DMS114 treated with DMSO at 0.1 percent for 48 hours (cell line): ENCODE measurements at regions not wholly inside any gene's neighbourhood (a gene's known extent, or its start where the extent isn't known, plus 50 kb on each side); places are given as distances from the start of the nearest gene placed in this dataset.

Experiments used
- DNase-seq: peaks from one replicate; lab custom pipeline; 2025; ENCODE audit not compliant: unreplicated experiment; lab: John Stamatoyannopoulos, UW

DNA sequence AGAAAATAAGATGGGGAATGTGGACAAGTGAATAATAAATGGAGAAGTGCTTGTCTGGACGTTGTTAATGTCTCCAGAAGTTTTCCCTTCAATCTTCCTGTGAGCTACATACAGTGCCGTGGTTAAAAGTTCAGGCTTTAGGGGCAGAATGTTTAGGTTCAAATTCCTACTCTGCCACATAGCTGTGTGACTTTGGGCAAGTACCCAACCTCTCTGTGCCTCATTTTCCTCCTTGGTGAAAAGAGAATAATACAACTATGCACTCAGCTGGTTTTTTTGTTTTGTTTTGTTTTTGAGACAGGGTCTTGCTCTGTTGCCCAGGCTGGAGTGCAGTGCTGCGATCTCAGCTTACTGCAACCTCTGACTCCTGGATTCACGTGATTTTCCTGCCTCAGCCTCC is 143.5 kb downstream of the CHIC2 start:
- no peak for DNase-seq

DNA sequence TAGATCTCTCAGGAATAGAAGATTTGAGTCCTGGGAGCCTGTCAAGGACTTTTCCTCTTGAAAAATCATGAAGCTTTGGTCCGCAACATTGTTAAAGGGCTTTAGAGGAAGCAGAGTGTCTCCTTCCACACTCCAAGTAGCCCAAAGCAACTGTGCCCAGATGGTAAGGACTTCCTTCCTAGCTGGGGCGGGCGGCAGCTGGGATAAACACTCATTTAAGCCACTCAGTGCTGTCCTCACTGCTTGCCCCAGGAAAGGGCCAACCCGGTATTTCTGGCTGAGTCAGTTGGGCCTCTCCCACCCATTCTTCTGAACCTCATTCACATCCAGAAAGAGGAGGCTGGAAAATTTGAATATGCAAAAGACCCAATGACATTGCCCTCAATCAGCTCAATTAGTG is 144.3 kb downstream of the CHIC2 start:
- no peak for DNase-seq

DNA sequence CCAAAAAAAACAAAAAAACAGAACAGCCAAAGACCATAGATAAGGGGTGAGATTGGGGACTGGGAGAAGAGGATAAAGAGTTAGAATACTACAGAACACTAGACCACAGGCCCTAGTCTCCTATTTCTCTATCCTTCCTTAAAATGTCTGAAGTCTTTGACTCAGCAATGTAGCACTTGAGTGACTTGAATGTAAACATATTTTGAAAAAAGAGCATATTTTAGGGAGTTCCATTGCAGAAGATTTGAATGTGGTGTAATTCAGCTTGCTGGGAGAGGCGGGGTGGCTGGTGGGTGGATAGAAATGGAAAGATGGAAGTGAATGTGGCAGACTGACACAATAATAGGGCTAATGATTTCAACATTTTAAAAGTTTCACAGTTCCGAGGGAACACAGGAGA is 144.9 kb downstream of the CHIC2 start:
- DNase-seq: no peak

DNA sequence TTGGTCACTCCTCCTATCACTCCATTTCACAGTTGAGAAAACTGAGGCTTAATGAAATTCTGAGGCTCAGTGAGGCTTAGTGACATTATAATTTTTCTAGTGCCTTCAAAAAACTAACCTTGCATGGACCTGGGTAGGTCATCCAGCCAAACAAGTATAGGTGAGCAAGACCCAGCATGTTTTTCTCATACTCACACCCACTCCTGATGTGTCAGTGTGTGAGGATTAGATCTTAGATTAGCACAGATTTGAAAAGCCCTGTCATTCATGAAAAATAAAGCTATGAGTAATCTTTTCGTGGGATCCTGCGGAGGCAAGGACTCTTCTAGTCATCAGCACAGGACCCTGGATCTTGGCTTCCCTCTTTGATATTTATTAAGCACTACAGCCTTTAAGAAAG is 146.7 kb downstream of the CHIC2 start:
- DNase-seq: no peak

DNA sequence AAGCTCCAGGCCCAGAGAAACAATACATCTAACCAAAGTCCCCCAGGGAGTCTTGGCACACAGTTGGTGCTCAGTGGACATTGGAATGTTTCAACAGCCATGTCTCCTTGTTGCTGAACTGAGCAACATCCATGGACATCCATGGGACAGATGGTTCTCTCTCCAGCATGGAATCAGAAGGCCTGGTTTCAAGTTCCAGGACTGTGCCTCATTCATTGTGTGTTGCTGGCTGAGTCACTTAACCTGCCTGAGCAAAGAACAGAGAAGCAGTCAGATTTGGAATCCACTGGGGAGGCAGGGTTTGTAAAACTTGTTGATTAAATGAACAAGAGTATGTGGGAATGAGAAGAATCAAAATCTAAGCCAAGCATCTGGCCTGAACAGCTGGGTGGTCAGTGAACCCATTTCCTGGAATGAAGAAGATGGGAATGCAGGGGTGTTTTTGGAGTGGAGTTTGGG is 147.9 kb downstream of the CHIC2 start:
- no peak for DNase-seq

DNA sequence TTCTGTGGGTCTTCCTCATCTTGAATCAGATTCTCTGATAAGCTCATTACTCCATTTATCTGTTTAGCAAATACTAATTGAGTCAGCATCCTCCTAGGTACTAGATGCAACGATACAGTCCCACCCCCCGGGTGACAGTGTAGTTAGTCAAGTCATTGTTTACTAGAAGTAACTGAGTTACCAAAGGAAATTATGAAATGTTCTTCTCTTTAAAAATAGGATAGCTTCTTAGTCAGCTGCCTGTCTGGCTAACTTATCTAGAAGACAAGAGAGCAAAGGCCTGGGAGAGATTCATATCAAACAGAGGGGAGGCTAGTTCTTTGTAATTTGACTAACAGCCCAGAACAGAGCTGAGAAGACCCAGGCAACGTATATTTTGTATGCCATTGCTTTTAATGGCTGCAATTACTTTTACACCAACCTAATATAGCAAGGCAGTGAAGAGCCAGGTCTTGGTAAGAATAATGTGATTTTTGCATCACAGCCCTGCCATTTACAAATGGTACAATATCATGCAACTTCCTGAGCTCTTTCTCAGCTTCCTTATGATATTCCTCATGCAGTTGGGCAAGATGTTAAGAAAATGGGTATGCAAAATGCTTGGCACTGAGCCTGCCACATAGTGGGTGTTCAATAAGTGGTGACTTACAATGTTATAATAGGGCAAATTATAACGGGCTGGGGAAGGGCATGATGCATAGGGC is 149.9 kb downstream of the CHIC2 start:
- DNase-seq: no peak

DNA sequence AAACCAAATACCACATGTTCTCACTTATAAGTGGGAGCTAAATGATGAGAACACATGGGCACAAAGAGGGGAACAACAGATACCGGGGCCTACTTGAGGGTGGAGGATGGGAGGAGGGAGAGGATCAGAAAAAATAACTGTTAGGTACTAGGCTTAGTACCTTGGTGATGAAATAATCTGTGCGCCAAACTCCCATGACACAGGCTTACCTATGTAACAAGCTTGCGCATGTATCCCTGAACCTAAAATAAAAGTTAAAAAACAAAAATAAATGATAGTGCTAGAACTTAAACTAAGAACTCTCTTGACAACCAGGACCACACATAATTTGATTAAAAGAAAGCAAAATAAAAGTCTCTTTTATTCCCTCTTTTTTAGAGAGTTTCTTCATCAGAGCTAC is 150.6 kb downstream of the CHIC2 start:
- DNase-seq: no peak

DNA sequence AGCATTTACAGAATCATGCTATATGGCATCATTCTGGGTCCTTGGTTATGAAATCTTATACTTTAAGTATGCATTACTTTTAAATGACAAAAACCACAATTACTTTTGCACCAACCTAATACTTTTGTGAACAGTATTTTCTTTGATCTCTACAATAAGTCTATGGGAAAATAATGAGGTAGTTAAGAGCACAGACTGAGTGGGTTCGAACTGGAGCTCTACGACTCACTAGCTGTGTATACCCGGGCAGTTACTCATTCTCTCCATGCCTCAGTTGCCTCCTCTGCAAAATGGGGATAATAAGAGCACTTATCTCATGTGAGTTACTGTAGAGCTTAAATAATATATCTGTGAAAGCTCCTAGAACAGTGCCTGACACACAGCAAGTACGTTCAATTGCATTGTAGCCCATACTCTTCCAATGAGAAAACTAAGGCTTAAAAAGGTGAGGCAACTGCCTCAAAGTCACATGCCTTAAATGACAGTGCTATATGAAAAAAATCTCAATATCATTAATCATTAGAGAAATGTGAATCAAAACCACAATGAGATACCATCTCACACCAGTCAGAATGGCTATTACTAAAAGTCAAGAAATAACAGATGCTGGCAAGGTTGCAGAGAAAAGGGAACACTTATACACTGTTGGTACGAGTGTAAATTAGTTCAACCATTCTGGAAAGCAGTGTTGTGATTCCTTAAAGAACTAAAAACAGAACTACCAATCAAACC is 151.5 kb downstream of the CHIC2 start:
- DNase-seq: no peak

DNA sequence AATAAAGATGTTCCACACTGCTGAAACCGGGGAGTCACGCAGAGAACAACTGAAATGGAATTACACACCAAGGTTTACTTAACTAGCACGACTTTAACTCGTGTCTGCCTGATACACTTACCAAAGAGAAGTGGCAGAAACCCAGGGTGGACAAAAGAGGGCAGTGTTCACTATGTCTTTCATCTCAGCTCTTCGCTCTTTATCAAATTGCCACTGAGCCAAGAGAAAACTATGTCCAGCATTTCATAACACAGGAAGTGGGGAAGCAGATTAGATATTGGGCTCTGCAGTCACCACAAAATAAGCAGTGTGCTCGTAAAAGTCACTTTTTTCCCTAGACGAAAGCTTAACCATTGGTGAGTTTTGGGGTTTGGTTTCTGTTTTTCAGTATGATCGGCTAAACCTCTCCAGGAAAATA is 155.7 kb downstream of the CHIC2 start:
- peak; percentile 23 for DNase-seq

DNA sequence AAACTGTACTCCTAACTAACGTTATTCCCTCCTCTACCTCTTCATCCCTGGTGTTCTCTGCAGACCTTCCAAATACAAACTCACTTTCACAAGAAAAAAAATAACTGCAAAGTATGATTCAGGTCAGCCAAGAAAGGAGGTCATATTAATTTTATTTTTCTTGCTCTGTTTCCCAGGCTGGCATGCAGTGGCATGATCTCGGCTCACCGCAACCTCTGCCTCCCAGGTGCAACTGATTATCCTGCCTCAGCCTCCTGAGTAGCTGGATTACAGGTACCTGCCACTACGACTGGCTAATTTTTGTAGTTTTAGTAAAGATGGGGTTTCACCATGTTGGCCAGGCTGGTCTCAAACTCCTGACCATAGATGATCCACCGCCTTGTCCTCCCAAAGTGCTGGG is 156.6 kb downstream of the CHIC2 start:
- no peak for DNase-seq

DNA sequence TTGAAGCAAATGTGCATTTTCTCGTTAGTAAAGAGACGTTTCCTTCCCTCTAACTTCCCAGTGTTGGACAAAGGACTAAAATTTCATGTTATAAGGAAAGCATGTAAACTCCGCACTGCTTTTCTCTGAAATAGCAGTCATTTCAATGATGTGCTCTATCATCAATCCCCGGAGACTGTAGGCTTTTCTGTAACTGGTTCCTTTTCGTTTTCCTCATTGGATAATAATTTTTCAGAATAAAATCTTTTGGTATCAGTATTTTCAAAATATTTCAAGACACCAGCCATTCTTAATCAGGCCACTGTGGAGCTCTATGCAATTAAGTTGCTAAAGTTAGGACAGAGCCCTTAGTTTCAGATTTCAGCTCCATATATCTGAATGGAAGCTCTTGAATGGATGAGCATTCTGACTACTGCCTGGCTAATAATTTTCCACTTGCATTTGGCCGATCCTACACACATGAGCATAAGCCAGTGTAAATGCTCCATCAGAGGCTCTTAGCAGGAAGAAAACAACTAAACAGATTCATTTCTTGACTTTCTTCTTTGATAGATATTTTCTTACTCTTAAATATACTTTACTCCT is 157.7 kb downstream of the CHIC2 start:
- DNase-seq: no peak

DNA sequence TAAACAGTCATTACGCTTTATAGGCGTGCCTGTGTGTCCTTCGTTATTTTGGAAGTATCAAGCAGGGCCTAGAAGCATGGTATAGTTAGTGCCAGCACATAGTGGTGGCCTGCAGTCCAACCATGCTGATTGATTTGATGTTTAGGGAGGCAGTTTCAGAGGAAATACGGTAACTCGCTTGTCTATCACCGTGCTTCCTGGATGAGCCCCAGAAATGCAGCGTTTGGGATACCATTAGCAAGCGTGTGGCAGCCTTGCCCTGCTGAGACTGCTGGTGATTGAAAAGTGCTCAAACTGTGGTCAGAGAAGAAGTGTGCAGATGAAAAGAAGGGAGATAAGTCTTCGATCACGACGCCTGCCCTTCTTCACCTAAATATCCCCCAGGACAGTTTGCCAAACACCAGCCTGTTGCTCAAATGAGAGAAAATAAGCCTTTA is 158.4 kb downstream of the CHIC2 start:
- no peak for DNase-seq

DNA sequence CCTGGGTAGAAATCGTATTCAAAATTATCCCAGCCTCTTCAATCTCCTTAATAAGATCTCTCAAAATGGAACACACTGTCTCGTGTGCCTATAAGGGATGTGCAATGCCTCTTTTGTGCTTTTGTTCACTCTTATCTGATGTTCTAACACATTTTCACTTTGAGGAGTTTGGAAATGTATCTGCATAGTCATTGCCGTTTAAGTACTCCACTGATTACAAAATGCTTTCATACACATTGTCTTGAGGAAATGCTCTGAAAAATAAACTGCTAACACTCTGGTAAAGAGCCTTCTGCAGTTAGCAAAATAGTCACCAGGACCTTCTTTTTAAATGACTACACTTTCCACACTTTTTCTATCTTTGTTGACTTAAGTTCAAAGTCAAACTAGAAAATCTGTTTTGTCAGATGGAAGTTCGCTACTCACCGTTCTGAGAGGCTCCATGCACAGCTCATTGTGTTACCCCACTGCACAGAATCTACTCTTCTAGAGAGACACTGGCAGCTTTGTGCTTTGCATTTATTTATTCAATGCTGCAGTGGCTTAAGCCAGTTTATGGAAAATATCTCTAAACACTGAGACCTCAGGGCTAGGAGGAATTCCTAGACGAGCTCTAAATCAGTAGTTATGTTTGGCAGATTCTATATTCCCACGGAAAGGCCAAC is 159.0 kb downstream of the CHIC2 start:
- DNase-seq: no peak

DNA sequence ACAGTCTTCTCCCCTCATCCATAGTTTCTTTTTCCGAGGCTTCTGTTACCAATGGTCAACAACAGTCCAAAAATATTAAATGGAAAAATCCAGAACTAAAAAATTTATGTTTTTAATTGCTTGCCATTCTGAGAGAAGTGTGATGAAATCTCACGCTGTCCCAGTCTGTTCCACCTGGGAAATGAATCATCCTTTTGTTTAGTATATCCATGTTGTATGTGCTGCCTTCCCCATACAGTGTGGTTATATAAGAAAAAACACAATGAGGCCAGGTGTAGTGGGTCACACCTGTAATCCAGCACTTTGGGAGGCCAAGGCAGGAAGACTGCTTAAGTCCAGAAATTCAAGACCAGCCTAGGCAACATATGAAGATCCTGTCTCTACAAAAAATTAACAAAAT is 161.6 kb downstream of the CHIC2 start:
- DNase-seq: no peak

DNA sequence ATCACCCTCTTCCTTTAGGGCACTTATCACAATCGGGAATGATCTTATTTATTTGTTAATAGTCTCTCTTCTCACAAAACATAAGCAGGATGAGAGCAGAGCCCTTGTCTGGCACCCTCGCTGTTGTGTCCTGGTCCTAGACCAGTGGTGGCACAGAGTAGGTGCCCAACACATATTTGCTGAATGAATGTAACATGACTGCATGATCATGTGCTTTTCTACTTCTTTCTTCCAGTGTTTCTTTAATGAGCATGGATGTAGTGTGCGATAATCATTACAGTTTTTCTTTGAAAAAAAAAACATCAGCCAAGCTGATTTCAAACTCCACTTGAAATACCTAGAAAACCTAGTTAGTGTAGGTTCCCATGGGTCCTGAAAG is 164.1 kb downstream of the CHIC2 start:
- DNase-seq: no peak

DNA sequence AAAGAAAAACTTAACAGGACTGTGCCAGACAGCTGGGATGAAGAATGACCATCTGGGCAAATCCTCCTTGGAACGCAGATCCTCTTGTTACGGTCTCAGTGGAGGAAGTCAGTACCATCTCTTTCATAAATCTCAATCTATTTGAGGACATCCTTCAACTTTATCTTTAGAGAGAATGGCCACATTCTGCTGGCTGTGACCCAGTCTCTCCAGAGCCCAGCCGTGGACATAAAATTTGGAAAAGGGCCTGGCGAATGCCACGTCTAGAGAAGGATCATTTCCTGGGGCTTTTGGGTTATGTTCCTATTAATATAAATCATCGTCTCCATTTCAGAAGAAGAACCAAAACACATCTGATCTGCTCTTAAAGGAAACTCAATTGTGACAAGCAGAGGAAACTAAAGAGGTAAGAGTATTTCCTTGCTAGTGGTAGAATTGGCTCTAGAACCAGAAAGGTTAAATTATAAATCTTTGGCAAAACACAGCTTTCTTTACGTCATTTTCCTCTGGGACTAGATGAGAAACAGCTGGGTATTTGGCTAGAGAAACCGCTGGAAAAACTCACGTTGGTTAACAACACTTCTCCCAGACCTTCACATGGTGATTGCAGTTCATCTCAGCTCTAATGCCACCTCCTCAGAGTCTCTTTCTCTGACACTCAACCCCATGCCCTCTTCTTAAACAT is 164.7 kb downstream of the CHIC2 start:
- DNase-seq: no peak

DNA sequence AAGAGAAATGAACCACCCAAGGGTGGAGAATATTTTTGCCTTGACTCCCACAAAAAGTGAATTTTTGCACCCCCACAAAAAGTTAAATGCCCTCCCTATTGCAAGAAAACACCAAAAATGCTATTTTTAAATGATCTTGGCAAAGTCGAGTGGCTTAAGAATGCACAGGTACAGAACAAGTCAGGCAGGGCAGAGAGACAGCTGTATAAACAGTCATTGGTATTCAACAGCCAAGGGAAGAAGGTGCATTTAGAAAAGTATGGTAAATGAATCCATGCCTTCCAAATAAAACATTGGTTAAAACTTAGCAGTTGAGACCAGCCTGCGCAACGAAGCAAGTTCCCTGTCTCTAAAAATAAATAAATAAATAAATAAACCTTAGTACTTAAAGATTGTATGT is 169.3 kb downstream of the CHIC2 start:
- DNase-seq: no peak

DNA sequence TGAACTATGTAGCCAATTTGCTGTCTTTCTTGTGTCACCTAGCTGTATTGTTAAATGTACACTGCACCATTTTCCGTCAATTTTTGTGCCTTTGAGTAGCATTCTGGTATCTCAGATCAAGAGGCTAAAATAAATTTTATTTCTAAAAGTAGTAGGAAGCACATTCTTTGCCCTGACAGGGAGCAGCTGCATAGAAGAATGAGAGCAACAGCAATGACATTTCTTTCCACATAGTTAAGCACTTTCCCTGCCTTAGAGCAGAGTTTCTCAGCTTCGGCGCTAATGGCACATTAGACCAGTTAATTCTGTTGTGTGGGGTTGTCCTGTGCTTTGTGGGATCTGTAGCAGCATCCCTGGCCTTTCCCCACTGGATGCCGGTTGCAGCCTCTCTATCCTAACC is 173.9 kb downstream of the CHIC2 start:
- no peak for DNase-seq

DNA sequence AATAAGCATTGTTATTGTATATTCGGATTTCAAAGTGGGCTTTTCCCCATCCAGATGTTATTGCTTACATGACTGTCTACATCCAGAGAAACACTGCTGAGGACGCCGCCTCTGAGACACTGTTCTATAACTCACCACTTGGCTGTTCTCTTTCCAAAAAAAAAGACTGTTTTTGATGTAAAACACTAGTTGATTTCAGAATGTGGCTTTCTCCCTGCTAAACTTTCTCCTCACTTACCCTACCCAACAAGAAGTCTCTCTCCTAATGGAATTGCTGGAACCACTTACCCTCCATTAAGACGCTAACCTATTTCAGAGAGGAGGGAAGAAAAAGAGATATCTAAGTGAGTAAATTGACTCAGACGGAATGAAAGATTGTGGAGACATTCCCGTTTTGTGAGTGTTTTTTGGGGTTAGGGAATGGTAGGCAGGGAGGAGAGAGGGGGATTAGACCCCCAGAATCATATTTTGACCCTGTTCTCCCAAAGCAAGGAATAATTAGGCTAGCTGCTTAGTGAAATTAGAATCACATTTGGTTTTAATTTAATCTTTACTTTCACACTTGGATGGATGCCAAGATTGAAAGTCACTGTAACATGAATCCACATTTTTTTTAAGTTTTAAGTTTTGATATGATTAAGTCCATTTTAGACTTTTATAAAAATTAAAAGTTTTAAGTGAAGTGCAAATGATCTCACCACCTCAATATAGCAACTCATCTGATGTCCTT is 174.9 kb downstream of the CHIC2 start:
- DNase-seq: no peak

DNA sequence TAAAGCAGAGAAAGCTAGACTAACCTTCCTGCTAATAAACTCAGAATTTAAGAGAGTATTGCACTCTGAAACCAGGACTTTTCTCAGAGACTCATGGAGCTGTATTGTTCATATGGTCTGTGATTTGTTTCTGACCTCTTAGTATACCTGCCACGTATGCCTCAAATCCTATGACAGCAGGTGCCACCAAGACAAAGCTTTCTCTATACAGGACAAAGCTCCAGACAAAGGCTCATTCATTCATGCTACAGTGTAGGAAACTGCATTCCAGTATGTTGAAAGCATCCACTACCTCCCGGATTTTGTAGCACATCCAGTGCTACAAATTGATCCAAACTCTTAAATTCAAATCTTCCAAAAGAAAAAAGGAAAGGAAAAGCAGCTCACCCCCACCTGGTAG is 178.3 kb downstream of the CHIC2 start:
- no peak for DNase-seq

DNA sequence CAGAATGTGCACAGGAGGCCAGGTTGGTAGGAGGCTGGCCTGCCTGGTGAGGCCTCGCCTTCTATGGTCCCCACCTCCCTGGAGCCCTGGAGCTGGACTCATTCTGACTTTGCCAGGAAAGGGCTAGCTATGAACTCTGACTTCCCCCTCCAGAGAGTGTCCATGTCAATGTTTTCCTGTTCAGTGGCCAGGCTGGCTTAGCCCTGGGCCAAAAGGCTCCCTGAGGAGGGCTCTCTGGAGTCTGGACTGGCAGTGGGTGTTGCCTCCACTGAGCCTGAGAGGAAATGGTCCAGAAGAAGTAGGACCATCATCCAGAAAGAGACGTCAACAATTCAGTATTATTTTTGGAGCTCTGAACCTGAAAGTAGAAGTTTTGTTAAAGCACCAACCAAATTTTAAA is 178.7 kb downstream of the CHIC2 start:
- no peak for DNase-seq
